ENCODE measurements at regions not wholly inside any gene's neighbourhood (a gene's known extent, or its start where the extent isn't known, plus 50 kb on each side); places are given as distances from the start of the nearest gene placed in this dataset.

GRCh38 chr14:34208532-34208931, 253.5 kb downstream of the SPTSSA start:
- Histone ChIP-seq H3K4me3 (ENCODE audit: low read length) (no peak overlapping the region), H3K36me3 (ENCODE audit: control insufficient read depth, low read depth, low read length) (no peaks in the 10 kb centered on the region), H3K9ac (ENCODE audit: low read length) (no peak overlapping the region), H3K4me1 (ENCODE audit: control insufficient read depth, low read depth, low read length) (no peaks in the 10 kb centered on the region), H3K27ac (ENCODE audit: low read length) (no peak overlapping the region), H3K9me3 (ENCODE audit: control insufficient read depth, low read depth, low read length) (no peaks in the 10 kb centered on the region), H3K27me3 (ENCODE audit: control insufficient read depth, insufficient read depth, low read length) (no peaks in the 10 kb centered on the region)

GRCh38 chr14:34205799-34206198, 254.9 kb upstream of the EGLN3 start:
- Histone ChIP-seq H3K27ac (ENCODE audit: low read length) (no peak overlapping the region), H3K36me3 (ENCODE audit: control insufficient read depth, low read depth, low read length) (no peaks in the 10 kb centered on the region), H3K27me3 (ENCODE audit: control insufficient read depth, insufficient read depth, low read length) (no peaks in the 10 kb centered on the region), H3K9me3 (ENCODE audit: control insufficient read depth, low read depth, low read length) (no peaks in the 10 kb centered on the region), H3K4me3 (ENCODE audit: low read length) (no peak overlapping the region), H3K9ac (ENCODE audit: low read length) (no peak overlapping the region), H3K4me1 (ENCODE audit: control insufficient read depth, low read depth, low read length) (no peaks in the 10 kb centered on the region)

GRCh38 chr14:34204774-34205173, 253.9 kb upstream of the EGLN3 start:
- no peaks in the 10 kb centered on the region for H3K27me3 ChIP-seq (ENCODE audit: control insufficient read depth, insufficient read depth, low read length)
- H3K4me3 ChIP-seq (ENCODE audit: low read length): no peak overlapping the region
- H3K4me1 ChIP-seq (ENCODE audit: control insufficient read depth, low read depth, low read length): no peaks in the 10 kb centered on the region
- H3K9ac ChIP-seq (ENCODE audit: low read length): no peak overlapping the region
- no peaks in the 10 kb centered on the region for H3K36me3 ChIP-seq (ENCODE audit: control insufficient read depth, low read depth, low read length)
- no peaks in the 10 kb centered on the region for H3K9me3 ChIP-seq (ENCODE audit: control insufficient read depth, low read depth, low read length)
- H3K27ac ChIP-seq (ENCODE audit: low read length): no peak overlapping the region

- no peak overlapping the region for H3K27ac ChIP-seq (ENCODE audit: low read length)
- no peaks in the 10 kb centered on the region for H3K9me3 ChIP-seq (ENCODE audit: control insufficient read depth, low read depth, low read length)
- H3K27me3 ChIP-seq (ENCODE audit: control insufficient read depth, insufficient read depth, low read length): no peaks in the 10 kb centered on the region
- no peaks in the 10 kb centered on the region for H3K4me1 ChIP-seq (ENCODE audit: control insufficient read depth, low read depth, low read length)
- H3K4me3 ChIP-seq (ENCODE audit: low read length): no peak overlapping the region
- H3K9ac ChIP-seq (ENCODE audit: low read length): no peak overlapping the region
- H3K36me3 ChIP-seq (ENCODE audit: control insufficient read depth, low read depth, low read length): no peaks in the 10 kb centered on the region
These were observed 252.4 kb upstream of the EGLN3 start for GRCh38 chr14:34203251-34203722.

- Histone ChIP-seq H3K36me3 (ENCODE audit: control insufficient read depth, low read depth, low read length) (no peaks in the 10 kb centered on the region), H3K9me3 (ENCODE audit: control insufficient read depth, low read depth, low read length) (no peaks in the 10 kb centered on the region), H3K27me3 (ENCODE audit: control insufficient read depth, insufficient read depth, low read length) (no peaks in the 10 kb centered on the region), H3K4me1 (ENCODE audit: control insufficient read depth, low read depth, low read length) (no peaks in the 10 kb centered on the region), H3K27ac (ENCODE audit: low read length) (no peak overlapping the region), H3K4me3 (ENCODE audit: low read length) (no peak overlapping the region), H3K9ac (ENCODE audit: low read length) (no peak overlapping the region)
These were observed 251.2 kb upstream of the EGLN3 start for GRCh38 chr14:34201909-34202637.

GRCh38 chr14:34199585-34199984, 248.7 kb upstream of the EGLN3 start:
- Histone ChIP-seq H3K9ac (ENCODE audit: low read length) (no peak overlapping the region), H3K4me3 (ENCODE audit: low read length) (no peak overlapping the region), H3K4me1 (ENCODE audit: control insufficient read depth, low read depth, low read length) (no peaks in the 10 kb centered on the region), H3K27me3 (ENCODE audit: control insufficient read depth, insufficient read depth, low read length) (no peaks in the 10 kb centered on the region), H3K36me3 (ENCODE audit: control insufficient read depth, low read depth, low read length) (no peaks in the 10 kb centered on the region), H3K9me3 (ENCODE audit: control insufficient read depth, low read depth, low read length) (no peaks in the 10 kb centered on the region), H3K27ac (ENCODE audit: low read length) (no peak overlapping the region)

GRCh38 chr14:34198096-34198495, 247.2 kb upstream of the EGLN3 start:
- no peaks in the 10 kb centered on the region for H3K9me3 ChIP-seq (ENCODE audit: control insufficient read depth, low read depth, low read length)
- H3K27ac ChIP-seq (ENCODE audit: low read length): no peak overlapping the region
- no peaks in the 10 kb centered on the region for H3K4me1 ChIP-seq (ENCODE audit: control insufficient read depth, low read depth, low read length)
- no peak overlapping the region for H3K4me3 ChIP-seq (ENCODE audit: low read length)
- no peaks in the 10 kb centered on the region for H3K36me3 ChIP-seq (ENCODE audit: control insufficient read depth, low read depth, low read length)
- no peaks in the 10 kb centered on the region for H3K27me3 ChIP-seq (ENCODE audit: control insufficient read depth, insufficient read depth, low read length)
- H3K9ac ChIP-seq (ENCODE audit: low read length): no peak overlapping the region

GRCh38 chr14:34195964-34196363, 245.1 kb upstream of the EGLN3 start:
- Histone ChIP-seq H3K4me1 (ENCODE audit: control insufficient read depth, low read depth, low read length) (no peaks in the 10 kb centered on the region), H3K4me3 (ENCODE audit: low read length) (no peak overlapping the region), H3K27me3 (ENCODE audit: control insufficient read depth, insufficient read depth, low read length) (no peaks in the 10 kb centered on the region), H3K9me3 (ENCODE audit: control insufficient read depth, low read depth, low read length) (no peaks in the 10 kb centered on the region), H3K27ac (ENCODE audit: low read length) (no peak overlapping the region), H3K9ac (ENCODE audit: low read length) (no peak overlapping the region), H3K36me3 (ENCODE audit: control insufficient read depth, low read depth, low read length) (no peaks in the 10 kb centered on the region)

- Histone ChIP-seq H3K27ac (ENCODE audit: low read length) (no peak overlapping the region), H3K4me1 (ENCODE audit: control insufficient read depth, low read depth, low read length) (no peaks in the 10 kb centered on the region), H3K4me3 (ENCODE audit: low read length) (no peak overlapping the region), H3K36me3 (ENCODE audit: control insufficient read depth, low read depth, low read length) (no peaks in the 10 kb centered on the region), H3K9ac (ENCODE audit: low read length) (no peak overlapping the region), H3K9me3 (ENCODE audit: control insufficient read depth, low read depth, low read length) (no peaks in the 10 kb centered on the region), H3K27me3 (ENCODE audit: control insufficient read depth, insufficient read depth, low read length) (no peaks in the 10 kb centered on the region)
These were observed 239.8 kb upstream of the EGLN3 start for GRCh38 chr14:34190717-34191116.

- no peak overlapping the region for H3K27ac ChIP-seq (ENCODE audit: low read length)
- H3K4me3 ChIP-seq (ENCODE audit: low read length): no peak overlapping the region
- no peaks in the 10 kb centered on the region for H3K27me3 ChIP-seq (ENCODE audit: control insufficient read depth, insufficient read depth, low read length)
- no peaks in the 10 kb centered on the region for H3K36me3 ChIP-seq (ENCODE audit: control insufficient read depth, low read depth, low read length)
- no peaks in the 10 kb centered on the region for H3K4me1 ChIP-seq (ENCODE audit: control insufficient read depth, low read depth, low read length)
- no peak overlapping the region for H3K9ac ChIP-seq (ENCODE audit: low read length)
- H3K9me3 ChIP-seq (ENCODE audit: control insufficient read depth, low read depth, low read length): no peaks in the 10 kb centered on the region
These were observed 239.0 kb upstream of the EGLN3 start for GRCh38 chr14:34189866-34190265.

GRCh38 chr14:34187519-34188044, 236.7 kb upstream of the EGLN3 start:
- Histone ChIP-seq H3K36me3 (ENCODE audit: control insufficient read depth, low read depth, low read length) (no peaks in the 10 kb centered on the region), H3K27ac (ENCODE audit: low read length) (no peak overlapping the region), H3K27me3 (ENCODE audit: control insufficient read depth, insufficient read depth, low read length) (no peaks in the 10 kb centered on the region), H3K9me3 (ENCODE audit: control insufficient read depth, low read depth, low read length) (no peaks in the 10 kb centered on the region), H3K4me3 (ENCODE audit: low read length) (no peak overlapping the region), H3K4me1 (ENCODE audit: control insufficient read depth, low read depth, low read length) (no peaks in the 10 kb centered on the region), H3K9ac (ENCODE audit: low read length) (no peak overlapping the region)

- Histone ChIP-seq H3K9ac (ENCODE audit: low read length) (no peak overlapping the region), H3K4me3 (ENCODE audit: low read length) (no peak overlapping the region), H3K36me3 (ENCODE audit: control insufficient read depth, low read depth, low read length) (no peaks in the 10 kb centered on the region), H3K4me1 (ENCODE audit: control insufficient read depth, low read depth, low read length) (no peaks in the 10 kb centered on the region), H3K27ac (ENCODE audit: low read length) (no peak overlapping the region), H3K9me3 (ENCODE audit: control insufficient read depth, low read depth, low read length) (no peaks in the 10 kb centered on the region), H3K27me3 (ENCODE audit: control insufficient read depth, insufficient read depth, low read length) (no peaks in the 10 kb centered on the region)
These were observed 236.2 kb upstream of the EGLN3 start for GRCh38 chr14:34187061-34187460.
